ENCODE measurements at regions not wholly inside any gene's neighbourhood (a gene's known extent, or its start where the extent isn't known, plus 50 kb on each side); places are given as distances from the start of the nearest gene placed in this dataset.

GRCh38 chr4:159002950-159003349 is 99.9 kb upstream of the RAPGEF2 start:
- Histone ChIP-seq H3K9me3 (ENCODE audit: control insufficient read depth in 3 of 3, low read length in 3 of 3) (no peaks in the 10 kb centered on the region), H3K9ac (ENCODE audit: low read depth in 1 of 3, low read length in 3 of 3) (no peak overlapping the region), H3K27ac (ENCODE audit: low read depth, low read length) (no peak overlapping the region), H3K36me3 (ENCODE audit: control insufficient read depth in 3 of 3, insufficient read depth in 3 of 3, low read length in 3 of 3) (no peaks in the 10 kb centered on the region), H3K4me1 (ENCODE audit: control insufficient read depth in 3 of 3, insufficient read depth in 3 of 3, low read length in 3 of 3) (no peaks in the 10 kb centered on the region), H3K27me3 (ENCODE audit: control insufficient read depth in 3 of 3, insufficient read depth in 3 of 3, low read length in 3 of 3) (no peaks in the 10 kb centered on the region), H3K4me3 (ENCODE audit: low read length in 3 of 3) (no peak overlapping the region)

GRCh38 chr4:159003420-159004253 is 99.2 kb upstream of the RAPGEF2 start:
- H3K9ac ChIP-seq (ENCODE audit: low read depth in 1 of 3, low read length in 3 of 3): no peak overlapping the region
- no peak overlapping the region for H3K4me3 ChIP-seq (ENCODE audit: low read length in 3 of 3)
- no peaks in the 10 kb centered on the region for H3K36me3 ChIP-seq (ENCODE audit: control insufficient read depth in 3 of 3, insufficient read depth in 3 of 3, low read length in 3 of 3)
- no peak overlapping the region for H3K27ac ChIP-seq (ENCODE audit: low read depth, low read length)
- no peaks in the 10 kb centered on the region for H3K4me1 ChIP-seq (ENCODE audit: control insufficient read depth in 3 of 3, insufficient read depth in 3 of 3, low read length in 3 of 3)
- no peaks in the 10 kb centered on the region for H3K27me3 ChIP-seq (ENCODE audit: control insufficient read depth in 3 of 3, insufficient read depth in 3 of 3, low read length in 3 of 3)
- no peaks in the 10 kb centered on the region for H3K9me3 ChIP-seq (ENCODE audit: control insufficient read depth in 3 of 3, low read length in 3 of 3)

DNA sequence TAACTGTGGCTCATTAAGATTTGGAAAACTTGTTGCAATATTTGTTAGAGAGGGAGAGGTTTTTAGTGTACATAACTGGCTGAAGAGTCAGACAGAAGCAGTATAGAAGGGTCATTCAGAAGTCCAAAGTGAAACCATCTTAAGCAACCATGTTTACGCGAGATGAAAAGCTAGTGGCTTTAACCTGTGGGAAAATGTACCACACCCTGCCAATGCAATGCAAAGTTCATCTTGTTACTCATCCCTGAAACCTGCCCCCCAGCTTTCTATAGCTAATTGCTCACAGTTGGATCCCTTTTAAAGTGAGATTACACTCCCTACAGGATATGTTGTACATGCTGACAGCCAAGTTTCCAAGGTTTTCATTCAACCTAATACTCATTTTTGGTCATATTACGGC is 96.7 kb upstream of the RAPGEF2 start:
- H3K4me3 ChIP-seq (ENCODE audit: low read length in 3 of 3): no peak overlapping the region

GRCh38 chr4:159008671-159009070 is 94.2 kb upstream of the RAPGEF2 start:
- H3K27me3 ChIP-seq (ENCODE audit: control insufficient read depth in 3 of 3, insufficient read depth in 3 of 3, low read length in 3 of 3): no peaks in the 10 kb centered on the region

More for the DNA sequence above, 96.7 kb upstream of the RAPGEF2 start:
- Histone ChIP-seq H3K36me3 (ENCODE audit: control insufficient read depth in 3 of 3, insufficient read depth in 3 of 3, low read length in 3 of 3) (no peaks in the 10 kb centered on the region), H3K9me3 (ENCODE audit: control insufficient read depth in 3 of 3, low read length in 3 of 3) (no peaks in the 10 kb centered on the region), H3K9ac (ENCODE audit: low read depth in 1 of 3, low read length in 3 of 3) (no peak overlapping the region), H3K27ac (ENCODE audit: low read depth, low read length) (no peak overlapping the region), H3K4me1 (ENCODE audit: control insufficient read depth in 3 of 3, insufficient read depth in 3 of 3, low read length in 3 of 3) (peaks cover 6 to 11% (median 7%) of the 10 kb centered on the region in 3 donors), H3K27me3 (ENCODE audit: control insufficient read depth in 3 of 3, insufficient read depth in 3 of 3, low read length in 3 of 3) (no peaks in the 10 kb centered on the region)

DNA sequence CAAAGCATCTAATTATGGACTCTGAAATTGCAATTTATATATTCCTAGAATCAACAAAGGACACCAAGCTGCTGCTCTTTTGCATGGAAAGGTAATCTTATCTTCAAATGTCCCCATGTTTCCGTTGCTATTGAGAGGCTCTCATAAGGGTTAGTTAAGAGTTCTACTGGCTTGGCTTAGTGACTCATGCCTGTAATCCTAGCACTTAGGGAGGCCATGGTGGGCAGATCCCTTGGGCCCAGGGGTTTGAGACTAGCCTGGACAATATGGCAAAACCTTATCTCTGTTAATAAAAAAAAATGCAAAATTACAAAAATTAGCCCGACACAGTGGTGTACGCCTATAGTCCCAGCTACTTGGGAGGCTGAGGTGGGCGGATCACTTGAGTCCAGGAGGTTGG is 93.4 kb upstream of the RAPGEF2 start:
- no peaks in the 10 kb centered on the region for H3K9me3 ChIP-seq (ENCODE audit: control insufficient read depth in 3 of 3, low read length in 3 of 3)
- no peak overlapping the region for H3K9ac ChIP-seq (ENCODE audit: low read depth in 1 of 3, low read length in 3 of 3)
- H3K36me3 ChIP-seq (ENCODE audit: control insufficient read depth in 3 of 3, insufficient read depth in 3 of 3, low read length in 3 of 3): no peaks in the 10 kb centered on the region
- H3K4me3 ChIP-seq (ENCODE audit: low read length in 3 of 3): no peak overlapping the region
- peaks cover 6 to 11% (median 7%) of the 10 kb centered on the region in 3 donors for H3K4me1 ChIP-seq (ENCODE audit: control insufficient read depth in 3 of 3, insufficient read depth in 3 of 3, low read length in 3 of 3)
- no peak overlapping the region for H3K27ac ChIP-seq (ENCODE audit: low read depth, low read length)
- no peaks in the 10 kb centered on the region for H3K27me3 ChIP-seq (ENCODE audit: control insufficient read depth in 3 of 3, insufficient read depth in 3 of 3, low read length in 3 of 3)

More at GRCh38 chr4:159008671-159009070, 94.2 kb upstream of the RAPGEF2 start:
- H3K27ac ChIP-seq (ENCODE audit: low read depth, low read length): no peak overlapping the region
- H3K9ac ChIP-seq (ENCODE audit: low read depth in 1 of 3, low read length in 3 of 3): no peak overlapping the region
- H3K4me3 ChIP-seq (ENCODE audit: low read length in 3 of 3): no peak overlapping the region
- H3K4me1 ChIP-seq (ENCODE audit: control insufficient read depth in 3 of 3, insufficient read depth in 3 of 3, low read length in 3 of 3): peaks cover 6 to 11% (median 7%) of the 10 kb centered on the region in 3 donors
- no peaks in the 10 kb centered on the region for H3K36me3 ChIP-seq (ENCODE audit: control insufficient read depth in 3 of 3, insufficient read depth in 3 of 3, low read length in 3 of 3)
- H3K9me3 ChIP-seq (ENCODE audit: control insufficient read depth in 3 of 3, low read length in 3 of 3): no peaks in the 10 kb centered on the region

DNA sequence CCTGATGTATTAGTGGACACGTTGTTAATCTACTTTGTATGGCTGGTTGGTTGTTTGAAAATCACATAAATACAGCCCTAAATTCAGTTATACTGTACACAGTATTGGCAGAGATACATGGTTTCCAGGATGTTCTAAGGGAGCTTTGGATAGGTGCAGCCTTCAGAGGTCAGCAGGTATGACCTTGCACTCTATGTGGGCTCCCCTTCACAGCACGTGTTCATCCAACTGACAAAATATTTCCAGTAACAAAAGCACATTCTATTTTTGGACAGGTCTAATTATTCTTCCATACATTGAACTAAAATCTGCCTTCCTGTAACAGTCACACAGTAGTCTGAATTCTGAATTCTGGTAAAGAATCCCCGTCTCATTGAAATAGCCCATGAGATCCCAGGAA is 92.8 kb upstream of the RAPGEF2 start:
- Histone ChIP-seq H3K9ac (ENCODE audit: low read depth in 1 of 3, low read length in 3 of 3) (peak overlapping the region in 1 of 3 donors; percentile 9), H3K27ac (ENCODE audit: low read depth, low read length) (no peak overlapping the region), H3K4me3 (ENCODE audit: low read length in 3 of 3) (peak overlapping the region; percentile 13 to 39 (median 26)), H3K9me3 (ENCODE audit: control insufficient read depth in 3 of 3, low read length in 3 of 3) (no peaks in the 10 kb centered on the region), H3K4me1 (ENCODE audit: control insufficient read depth in 3 of 3, insufficient read depth in 3 of 3, low read length in 3 of 3) (peaks cover 6 to 11% (median 7%) of the 10 kb centered on the region in 3 donors), H3K27me3 (ENCODE audit: control insufficient read depth in 3 of 3, insufficient read depth in 3 of 3, low read length in 3 of 3) (no peaks in the 10 kb centered on the region), H3K36me3 (ENCODE audit: control insufficient read depth in 3 of 3, insufficient read depth in 3 of 3, low read length in 3 of 3) (no peaks in the 10 kb centered on the region)

DNA sequence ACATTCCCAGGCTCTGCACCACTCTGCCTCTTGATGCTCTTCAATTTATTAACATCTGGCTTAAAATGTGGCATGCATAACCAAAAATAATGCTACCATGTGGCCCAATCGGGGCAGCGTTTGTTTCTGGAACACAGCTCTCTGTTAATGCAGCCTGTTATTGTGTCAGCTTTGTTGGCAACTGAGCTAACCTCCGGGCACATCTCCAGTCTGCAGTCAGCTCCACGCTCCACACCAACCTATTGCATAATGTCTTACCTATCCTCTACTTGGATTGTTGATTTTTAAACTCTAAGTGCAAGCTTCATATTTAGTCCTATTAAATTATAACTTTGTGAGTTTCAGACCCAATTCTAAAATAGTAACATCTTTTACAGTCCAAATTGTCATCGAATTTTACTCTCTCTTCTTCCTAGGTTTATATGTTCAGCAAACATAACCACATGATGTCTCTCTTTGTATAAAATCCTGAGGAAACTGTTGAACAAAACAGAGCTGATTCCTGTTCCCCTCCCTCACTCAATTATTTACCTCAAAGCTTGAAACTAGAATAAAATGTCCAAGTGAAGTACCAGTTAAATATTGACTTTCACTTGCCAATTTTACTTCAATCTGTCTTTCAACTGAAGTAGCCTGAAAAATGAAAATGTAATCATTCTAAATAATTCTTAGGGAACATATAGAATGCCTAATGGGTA is 92.2 kb upstream of the RAPGEF2 start:
- H3K4me3 ChIP-seq (ENCODE audit: low read length in 3 of 3): peak overlapping the region; percentile 13 to 39 (median 26)
- H3K27ac ChIP-seq (ENCODE audit: low read depth, low read length): no peak overlapping the region
- no peaks in the 10 kb centered on the region for H3K36me3 ChIP-seq (ENCODE audit: control insufficient read depth in 3 of 3, insufficient read depth in 3 of 3, low read length in 3 of 3)
- no peaks in the 10 kb centered on the region for H3K27me3 ChIP-seq (ENCODE audit: control insufficient read depth in 3 of 3, insufficient read depth in 3 of 3, low read length in 3 of 3)
- peaks cover 6 to 11% (median 7%) of the 10 kb centered on the region in 3 donors for H3K4me1 ChIP-seq (ENCODE audit: control insufficient read depth in 3 of 3, insufficient read depth in 3 of 3, low read length in 3 of 3)
- peak overlapping the region in 1 of 3 donors; percentile 9 for H3K9ac ChIP-seq (ENCODE audit: low read depth in 1 of 3, low read length in 3 of 3)
- H3K9me3 ChIP-seq (ENCODE audit: control insufficient read depth in 3 of 3, low read length in 3 of 3): no peaks in the 10 kb centered on the region

DNA sequence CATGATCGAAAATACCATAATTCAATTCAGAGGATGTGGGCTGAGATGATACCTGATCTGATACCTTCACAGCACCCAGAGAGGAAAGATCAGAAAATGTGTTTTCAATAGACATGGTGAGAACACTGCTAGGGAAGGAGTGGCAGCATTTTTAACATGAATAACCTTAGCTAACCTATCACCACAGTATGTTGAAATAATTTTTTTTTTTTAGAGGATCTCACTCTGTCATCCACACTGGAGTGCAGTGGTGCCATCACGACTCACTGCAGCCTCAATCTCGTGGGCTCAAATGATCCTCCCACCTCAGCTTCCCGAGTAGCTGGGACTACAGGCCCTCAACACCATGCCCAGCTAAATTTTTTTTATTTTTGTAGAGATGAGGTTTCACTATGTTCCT is 90.5 kb upstream of the RAPGEF2 start:
- Histone ChIP-seq H3K27ac (ENCODE audit: low read depth, low read length) (no peak overlapping the region), H3K36me3 (ENCODE audit: control insufficient read depth in 3 of 3, insufficient read depth in 3 of 3, low read length in 3 of 3) (no peaks in the 10 kb centered on the region), H3K4me3 (ENCODE audit: low read length in 3 of 3) (no peak overlapping the region), H3K4me1 (ENCODE audit: control insufficient read depth in 3 of 3, insufficient read depth in 3 of 3, low read length in 3 of 3) (peaks cover 6 to 11% (median 7%) of the 10 kb centered on the region in 3 donors), H3K27me3 (ENCODE audit: control insufficient read depth in 3 of 3, insufficient read depth in 3 of 3, low read length in 3 of 3) (no peaks in the 10 kb centered on the region), H3K9me3 (ENCODE audit: control insufficient read depth in 3 of 3, low read length in 3 of 3) (no peaks in the 10 kb centered on the region), H3K9ac (ENCODE audit: low read depth in 1 of 3, low read length in 3 of 3) (no peak overlapping the region)

- Histone ChIP-seq H3K4me1 (ENCODE audit: control insufficient read depth in 3 of 3, insufficient read depth in 3 of 3, low read length in 3 of 3) (peaks cover 6 to 11% (median 7%) of the 10 kb centered on the region in 3 donors), H3K27ac (ENCODE audit: low read depth, low read length) (no peak overlapping the region), H3K9me3 (ENCODE audit: control insufficient read depth in 3 of 3, low read length in 3 of 3) (no peaks in the 10 kb centered on the region), H3K36me3 (ENCODE audit: control insufficient read depth in 3 of 3, insufficient read depth in 3 of 3, low read length in 3 of 3) (no peaks in the 10 kb centered on the region), H3K27me3 (ENCODE audit: control insufficient read depth in 3 of 3, insufficient read depth in 3 of 3, low read length in 3 of 3) (no peaks in the 10 kb centered on the region), H3K4me3 (ENCODE audit: low read length in 3 of 3) (no peak overlapping the region), H3K9ac (ENCODE audit: low read depth in 1 of 3, low read length in 3 of 3) (no peak overlapping the region)
Observed at GRCh38 chr4:159013692-159014091, 89.2 kb upstream of the RAPGEF2 start.

DNA sequence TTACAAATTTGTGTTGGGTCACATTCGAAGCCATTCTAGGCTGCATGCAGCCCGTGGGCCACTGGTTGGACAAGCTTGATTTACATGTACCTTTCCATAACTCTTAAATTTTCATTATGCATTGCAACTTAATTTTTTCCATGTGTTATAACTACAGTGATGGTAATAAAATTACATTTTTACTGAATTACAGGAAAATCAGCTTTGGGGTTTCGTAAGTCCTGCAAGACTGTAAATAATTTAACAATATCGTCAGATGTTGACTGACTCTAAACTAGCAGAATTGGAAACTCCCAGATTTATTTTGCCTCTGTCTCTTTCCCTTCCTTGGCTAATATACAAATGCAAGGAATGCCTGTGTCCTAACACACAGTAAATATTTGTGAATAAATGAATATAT is 88.0 kb upstream of the RAPGEF2 start:
- no peaks in the 10 kb centered on the region for H3K27me3 ChIP-seq (ENCODE audit: control insufficient read depth in 3 of 3, insufficient read depth in 3 of 3, low read length in 3 of 3)
- H3K9ac ChIP-seq (ENCODE audit: low read depth in 1 of 3, low read length in 3 of 3): no peak overlapping the region
- H3K36me3 ChIP-seq (ENCODE audit: control insufficient read depth in 3 of 3, insufficient read depth in 3 of 3, low read length in 3 of 3): no peaks in the 10 kb centered on the region
- H3K4me3 ChIP-seq (ENCODE audit: low read length in 3 of 3): no peak overlapping the region
- H3K9me3 ChIP-seq (ENCODE audit: control insufficient read depth in 3 of 3, low read length in 3 of 3): no peaks in the 10 kb centered on the region
- H3K27ac ChIP-seq (ENCODE audit: low read depth, low read length): no peak overlapping the region
- peaks cover 6 to 11% (median 7%) of the 10 kb centered on the region in 3 donors for H3K4me1 ChIP-seq (ENCODE audit: control insufficient read depth in 3 of 3, insufficient read depth in 3 of 3, low read length in 3 of 3)
